ENCODE measurements at regions not wholly inside any gene's neighbourhood (a gene's known extent, or its start where the extent isn't known, plus 50 kb on each side); places are given as distances from the start of the nearest gene placed in this dataset.
"Not testable (repeated sequence)": the region's sequence is repeated elsewhere in the genome, so short reads cannot be mapped to it uniquely, and the experiment has no call there.

DNA sequence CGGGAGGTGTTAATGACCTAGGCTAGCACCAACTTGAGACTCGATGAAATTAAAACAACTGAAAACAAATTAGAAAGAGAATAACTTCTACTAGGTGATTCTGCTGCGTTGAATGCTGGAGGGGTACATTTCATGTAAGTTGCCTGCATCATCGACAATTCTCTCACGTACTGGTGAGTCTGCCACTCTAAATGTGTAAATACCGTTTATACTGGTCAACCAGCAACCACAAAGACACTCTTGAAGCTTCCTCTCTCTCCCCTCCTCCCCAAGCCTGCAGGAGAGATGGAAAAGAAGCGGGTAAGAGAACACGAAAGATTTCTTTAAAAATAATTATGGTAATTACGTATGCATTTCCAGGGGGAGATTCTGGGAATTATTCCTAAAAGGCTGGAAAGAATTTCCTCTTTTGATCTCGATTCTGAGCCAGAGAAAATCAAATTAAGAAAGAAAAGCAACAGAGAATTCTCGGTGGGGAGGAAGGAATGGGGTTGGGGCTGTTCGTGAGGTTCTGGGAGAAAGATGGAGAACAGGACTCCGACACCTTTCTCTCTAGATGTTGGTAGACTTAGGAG, 68.6 kb upstream of the MRTFB start:
- peak; percentile 66 for DNase-seq

GRCh38 chr16:14003074-14003570, 68.0 kb upstream of the MRTFB start:
- DNase-seq, result peak; percentile 84

DNA sequence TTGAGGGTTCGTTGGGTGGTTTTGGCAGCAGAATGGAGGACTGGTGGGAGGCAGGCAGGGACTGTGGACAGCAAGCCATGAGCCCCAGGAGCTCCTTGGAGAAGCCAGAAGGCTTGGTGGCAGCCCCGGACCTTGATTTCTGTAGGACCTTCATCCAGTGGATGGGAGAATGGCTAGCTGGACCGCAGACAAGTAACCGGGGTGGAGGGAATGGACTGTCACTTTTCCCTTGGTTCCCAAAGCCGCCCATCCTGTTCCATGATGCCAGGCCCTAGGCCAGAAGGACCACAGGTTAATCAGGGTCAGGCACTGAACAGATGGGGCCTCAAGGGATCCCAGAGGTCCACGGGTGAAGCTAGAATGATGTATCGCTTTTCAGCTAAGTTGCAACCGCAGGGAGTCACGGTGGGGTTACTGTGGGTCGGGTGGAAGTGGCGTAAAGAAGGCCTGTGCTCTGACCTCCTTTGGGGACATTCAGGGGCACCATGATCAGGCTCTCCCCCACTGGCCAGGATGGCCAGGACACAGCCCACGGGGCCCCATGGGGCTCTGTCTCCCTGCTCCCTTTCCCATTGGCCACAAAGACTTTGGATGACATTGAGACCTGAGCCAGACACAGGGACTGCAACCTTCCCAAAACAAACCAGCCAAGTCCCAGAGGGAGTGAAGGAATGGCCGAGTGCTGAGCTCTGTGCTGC, 66.9 kb upstream of the MRTFB start:
- no peak for DNase-seq

- DNase-seq, result no peak
Measured at GRCh38 chr16:14004729-14005315, 66.3 kb upstream of the MRTFB start.

GRCh38 chr16:14005335-14005734, 65.8 kb upstream of the MRTFB start:
- no peak for DNase-seq

DNA sequence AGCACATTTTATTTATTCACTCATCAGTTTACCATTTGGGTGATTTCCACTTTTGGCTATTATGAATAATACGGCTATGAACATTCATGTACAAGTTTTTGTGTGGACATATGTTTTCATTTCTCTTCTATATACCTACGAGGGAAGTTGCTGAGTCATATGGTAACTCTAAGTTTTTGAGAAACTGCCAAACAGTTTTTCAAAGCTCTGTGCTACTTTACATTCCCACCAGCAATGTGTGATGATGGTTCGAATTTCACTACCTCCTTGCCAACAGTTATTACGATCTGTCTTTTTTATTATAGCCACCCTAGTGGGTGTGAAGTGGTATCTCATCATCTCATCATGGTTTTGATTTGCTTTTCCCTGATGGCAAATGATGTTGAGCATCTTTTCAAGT, 63.7 kb upstream of the MRTFB start:
- peak; percentile 58 for DNase-seq

- peak; percentile 42 for DNase-seq
Measured at GRCh38 chr16:14011001-14011400, 60.1 kb upstream of the MRTFB start.

GRCh38 chr16:14011846-14012245, 59.3 kb upstream of the MRTFB start:
- DNase-seq, result peak; percentile 44

GRCh38 chr16:14013145-14013570, 58.0 kb upstream of the MRTFB start:
- DNase-seq, result peak; percentile 16

GRCh38 chr16:14013571-14014283, 57.4 kb upstream of the MRTFB start:
- DNase-seq, result peak; percentile 89

DNA sequence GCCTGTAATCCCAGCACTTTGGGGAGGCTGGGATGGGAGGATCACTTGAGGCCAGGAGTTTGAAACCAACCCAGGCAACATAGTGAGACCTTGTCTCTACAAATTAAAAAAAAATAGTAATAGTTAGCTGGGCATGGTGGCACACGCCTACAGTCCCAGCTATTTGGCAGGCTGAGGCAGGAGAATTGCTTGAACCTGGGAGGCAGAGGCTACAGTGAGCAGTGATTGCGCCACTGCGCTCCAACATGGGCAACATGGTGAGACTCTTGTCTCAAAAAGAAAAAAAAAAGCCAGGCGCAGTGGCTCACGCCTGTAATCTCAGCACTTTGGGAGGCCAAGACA, 56.9 kb upstream of the MRTFB start:
- no peak for DNase-seq

DNA sequence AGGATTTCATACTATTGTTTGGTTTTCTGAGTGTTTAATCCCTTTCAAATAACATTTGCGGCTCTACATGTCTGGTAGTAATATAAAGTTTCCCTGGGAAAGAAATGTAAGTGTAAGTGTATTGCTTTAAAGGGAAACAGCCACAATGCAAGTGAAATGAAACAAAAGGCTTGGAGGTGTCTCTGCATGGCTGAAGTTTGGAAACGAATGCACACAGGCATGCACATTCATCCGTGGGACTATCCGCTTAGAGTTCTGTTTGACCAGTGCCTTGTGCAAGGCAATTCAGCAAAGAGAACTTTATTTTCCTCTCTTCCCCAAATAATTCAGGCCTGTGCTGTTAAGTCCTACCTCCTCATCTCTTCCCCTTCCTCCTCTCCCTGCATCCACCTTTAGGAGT, 56.1 kb upstream of the MRTFB start:
- DNase-seq, result peak; percentile 36

DNA sequence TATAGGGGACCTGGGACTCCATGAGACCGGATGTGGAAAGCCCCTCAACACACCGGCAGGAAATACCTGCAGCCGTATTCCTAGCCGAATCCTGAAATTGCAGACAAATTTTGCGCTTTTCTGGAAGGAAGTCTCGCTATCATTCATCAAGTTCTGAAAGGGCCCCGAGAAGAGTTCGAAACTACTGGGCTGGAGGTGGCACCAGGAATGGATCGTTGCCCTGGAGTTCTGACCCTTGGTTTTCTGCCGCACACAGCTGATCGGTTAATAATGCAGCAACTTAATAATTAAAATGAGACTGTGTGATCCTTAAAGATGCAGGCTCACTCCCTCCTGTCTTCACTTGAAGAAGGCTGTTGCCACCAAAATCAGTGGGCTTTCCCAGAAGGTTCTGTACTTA, 55.7 kb upstream of the MRTFB start:
- no peak for DNase-seq

- DNase-seq, result peak; percentile 42
Measured at GRCh38 chr16:14015948-14016347, 55.2 kb upstream of the MRTFB start.

DNA sequence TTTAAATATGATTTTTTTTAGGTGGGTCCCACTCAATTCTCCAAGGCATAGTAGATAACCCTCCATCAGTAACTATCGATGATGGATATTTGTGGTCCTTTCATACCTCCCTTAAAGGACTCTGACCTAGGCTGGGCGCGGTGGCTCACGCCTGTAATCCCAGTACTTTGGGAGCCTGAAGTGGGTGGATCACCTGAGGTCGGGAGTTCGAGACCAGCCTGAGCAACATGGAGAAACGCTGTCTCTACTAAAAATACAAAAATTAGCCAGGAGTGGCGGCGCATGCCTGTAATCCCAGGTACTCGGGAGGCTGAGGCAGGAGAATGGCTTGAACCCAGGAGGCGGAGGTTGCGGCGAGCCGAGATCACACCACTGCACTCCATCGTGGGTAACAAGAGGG, 54.8 kb upstream of the MRTFB start:
- DNase-seq, result not testable (repeated sequence)

DNA sequence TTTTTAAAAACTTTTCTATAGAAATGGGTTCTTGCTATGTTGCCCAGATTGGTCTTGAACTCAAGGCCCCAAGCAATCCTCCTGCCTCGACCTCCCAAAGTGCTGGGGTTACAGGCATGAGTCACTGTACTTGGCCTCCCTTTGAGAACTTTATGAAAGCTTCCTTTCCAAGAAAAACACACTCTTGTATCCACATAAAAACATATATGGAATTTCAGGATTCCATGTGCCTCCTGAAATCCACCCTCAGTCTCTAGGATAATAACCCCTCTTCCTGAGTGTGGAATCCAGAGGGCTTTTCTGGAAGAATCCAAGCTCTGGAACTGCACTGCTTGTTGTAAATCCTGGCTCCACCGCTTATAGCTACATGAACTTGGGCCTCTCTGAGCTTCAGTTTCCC, 53.2 kb upstream of the MRTFB start:
- DNase-seq, result no peak

DNA sequence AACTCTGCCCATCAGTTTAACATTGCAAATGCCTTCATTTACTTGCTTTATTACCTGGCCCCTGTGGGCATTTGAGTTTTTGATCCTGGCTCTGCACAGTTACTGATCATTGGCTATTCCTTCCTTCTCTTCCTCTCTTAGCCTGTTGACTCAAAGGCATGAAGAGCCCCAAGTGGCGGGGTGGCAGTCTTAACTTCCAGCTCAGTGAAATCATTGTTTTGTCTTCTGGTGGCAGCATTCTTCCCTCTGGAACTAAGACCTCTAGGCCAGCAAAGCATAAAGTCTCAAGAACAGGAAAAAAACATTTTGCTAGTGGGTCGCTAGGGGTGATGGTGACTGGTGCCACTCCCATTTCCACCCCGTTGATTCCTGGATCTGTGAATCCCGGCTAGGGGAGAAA, 52.3 kb upstream of the MRTFB start:
- no peak for DNase-seq

GRCh38 chr16:14020141-14020540, 51.0 kb upstream of the MRTFB start:
- DNase-seq, result no peak
